HepG2 (cell line): ENCODE measurements at regions not wholly inside any gene's neighbourhood (a gene's known extent, or its start where the extent isn't known, plus 50 kb on each side); places are given as distances from the start of the nearest gene placed in this dataset.

Source experiments
- ATAC-seq: fragments of 200-7000 bp; cut with Tn5 transposase; 3 replicates; pipeline ENCODE4 v1.9.1; 2020; ENCODE audit warnings: mild to moderate bottlenecking, moderate library complexity
- BruUV-seq: library from RNA; stranded (reverse); fragments of 400-500 nt; replicated peaks from 2 replicates; lab custom pipeline; 2021; lab: Mats Ljungman, UMichigan
- CTCF ChIA-PET: fragments of 300-600 bp; formaldehyde crosslinking; extraction: SDS; loops from one replicate; lab custom pipeline; 2021; ENCODE audit warnings: low total read pairs, inconsistent platforms, low intra/inter-chr PET ratio; lab: Yijun Ruan, JAX
- POLR2A ChIA-PET: fragments of 350-600 bp; sonication (Branson Sonifier 250); formaldehyde crosslinking; loops from one replicate; lab custom pipeline; 2020; ENCODE audit warnings: antibody characterized with exemption, inconsistent platforms; lab: Yijun Ruan, JAX
- DNase-seq: peaks from one replicate; pipeline ENCODE4 v3.0.0-alpha.2; 2015; ENCODE audit warnings: low spot score
- FAIRE-seq: peaks from 3 replicates; lab custom pipeline; 2011; peaks lifted over from hg19 to GRCh38; lab: Jason Lieb, UNC
- H2AFZ ChIP-seq: one replicate; pipeline ENCODE4 v1.6.1; 2011; ENCODE audit warnings: low read length, inconsistent platforms
- H3K27ac ChIP-seq: fragments of 300-600 bp; 3 replicates; pipeline ENCODE4 v1.8.0; 2011; ENCODE audit warnings: mixed run types, mild to moderate bottlenecking, mixed read lengths, low read length, inconsistent platforms; ENCODE audit not compliant: insufficient read depth; ENCODE audit errors: extremely low read length
- H3K27me3 ChIP-seq, 2 experiments: fragments of 200-600 bp in 1 of 2; 2 replicates in 1 of 2; 3 replicates in 1 of 2; pipeline versions ENCODE4 v1.6.0 to v1.8.0; 2011; ENCODE audit warnings: low read length in 2 of 2, mild to moderate bottlenecking in 2 of 2, moderate library complexity in 2 of 2, inconsistent platforms in 1 of 2; ENCODE audit not compliant: insufficient read depth in 2 of 2, control insufficient read depth in 1 of 2
- H3K36me3 ChIP-seq, 2 experiments: fragments of 200-600 bp in 1 of 2; replicated peaks in 1 of 2; 2 replicates in 1 of 2; 3 replicates in 1 of 2; pipeline versions ENCODE4 v1.5.1 to v1.8.0; 2011; ENCODE audit warnings: low read length in 2 of 2, inconsistent platforms in 1 of 2; ENCODE audit not compliant: insufficient read depth in 2 of 2, control insufficient read depth in 1 of 2
- H3K4me1 ChIP-seq: 2 replicates; pipeline ENCODE4 v1.5.1; 2012; ENCODE audit warnings: low read length, inconsistent platforms; ENCODE audit not compliant: insufficient read depth
- H3K4me2 ChIP-seq: 2 replicates; pipeline ENCODE4 v1.6.0; 2011; ENCODE audit warnings: low read depth, low read length, inconsistent platforms
- H3K4me3 ChIP-seq, 3 experiments: fragments of 200-600 bp in 1 of 3; sonication (generic), shearing (Covaris generic) in 1 of 3; replicated peaks in 1 of 3; 2 replicates each; pipeline ENCODE4 v1.5.1; 2011 to 2016; ENCODE audit warnings: low read length in 3 of 3, inconsistent platforms in 2 of 3, low read depth in 2 of 3, mild to moderate bottlenecking in 2 of 3, control low read depth in 1 of 3, mixed read lengths in 1 of 3; ENCODE audit not compliant: insufficient read depth in 1 of 3
- H3K79me2 ChIP-seq: one replicate; pipeline ENCODE4 v1.6.1; 2011; ENCODE audit warnings: low read length, inconsistent platforms; ENCODE audit not compliant: insufficient read depth
- H3K9ac ChIP-seq: 2 replicates; pipeline ENCODE4 v1.6.0; 2011; ENCODE audit warnings: mild to moderate bottlenecking, low read depth, low read length, inconsistent platforms; ENCODE audit not compliant: insufficient read depth
- H3K9me3 ChIP-seq: 2 replicates; pipeline ENCODE4 v1.5.1; 2012; ENCODE audit warnings: mild to moderate bottlenecking, low read length
- H4K20me1 ChIP-seq: 2 replicates; pipeline ENCODE4 v1.6.0; 2011; ENCODE audit warnings: inconsistent platforms, mild to moderate bottlenecking, low read length, moderate library complexity; ENCODE audit not compliant: insufficient read depth
- CBFB ChIP-seq: sonication (generic); formaldehyde crosslinking; IDR thresholded peaks from 2 replicates; pipeline ENCODE4 v1.4.0; 2020; ENCODE audit warnings: missing genetic modification reagents
- CC2D1A ChIP-seq: sonication (generic); formaldehyde crosslinking; IDR thresholded peaks from 2 replicates; pipeline ENCODE4 v1.8.1; 2023; ENCODE audit warnings: mild to moderate bottlenecking, missing genetic modification reagents
- CHD4 ChIP-seq: fragments of 200-600 bp; sonication (generic); IDR thresholded peaks from 2 replicates; pipeline ENCODE4 v1.7.0; 2017; ENCODE audit warnings: mild to moderate bottlenecking, low read length, borderline replicate concordance
- ELF1 ChIP-seq: sonication (generic); formaldehyde crosslinking; IDR thresholded peaks from 2 replicates; pipeline ENCODE4 v1.4.0; 2020; ENCODE audit warnings: missing genetic modification reagents
- ETV5 ChIP-seq: IDR thresholded peaks from 2 replicates; pipeline ENCODE4 v1.6.1; 2018; ENCODE audit warnings: missing biosample characterization, missing genetic modification reagents, inconsistent platforms, borderline replicate concordance
- FOXM1 ChIP-seq: sonication (generic); formaldehyde crosslinking; IDR thresholded peaks from 2 replicates; pipeline ENCODE4 v1.5.0; 2020; ENCODE audit warnings: missing genetic modification reagents
- HNF4A ChIP-seq: sonication (generic); formaldehyde crosslinking; IDR thresholded peaks from 2 replicates; pipeline ENCODE4 v1.4.0; 2020; ENCODE audit warnings: missing genetic modification reagents
- NBN ChIP-seq: fragments of 450-650 bp; conservative IDR thresholded peaks from 2 replicates; pipeline ENCODE4 v1.6.1; 2017
- RARG ChIP-seq: sonication (generic); formaldehyde crosslinking; IDR thresholded peaks from 2 replicates; pipeline ENCODE4 v1.4.0; 2020; ENCODE audit warnings: low read depth, mild to moderate bottlenecking, missing genetic modification reagents
- RELA ChIP-seq: sonication (generic); formaldehyde crosslinking; IDR thresholded peaks from 2 replicates; pipeline ENCODE4 v1.4.0; 2020; ENCODE audit warnings: missing genetic modification reagents
- RFXAP ChIP-seq: sonication (generic); formaldehyde crosslinking; IDR thresholded peaks from 2 replicates; pipeline ENCODE4 v1.4.0; 2020; ENCODE audit warnings: missing genetic modification reagents, borderline replicate concordance
- YEATS2 ChIP-seq: sonication (generic); formaldehyde crosslinking; IDR thresholded peaks from 2 replicates; pipeline ENCODE4 v1.4.0; 2020; ENCODE audit warnings: missing genetic modification reagents, borderline replicate concordance
- ZNF331 ChIP-seq: sonication (generic); formaldehyde crosslinking; IDR thresholded peaks from 2 replicates; pipeline ENCODE4 v1.4.0; 2020; ENCODE audit warnings: missing genetic modification reagents
- ZNF792 ChIP-seq: IDR thresholded peaks from 2 replicates; pipeline ENCODE4 v1.6.1; 2016
- WGBS: methylation state at CpG from one replicate; pipeline ENCODE4 v1.1.6; 2017; ENCODE audit warnings: low lambda C conversion rate; 5-methylcytosine and 5-hydroxymethylcytosine counted together
- in situ Hi-C: cut with HindIII; loops from 2 replicates; pipeline ENCODE4 v1.10.0; 2017; ENCODE audit warnings: low pct_unique_long_range_greater_than_20kb; ENCODE audit not compliant: extremely low pct_ligation_motif_present
- intact Hi-C: fragments of 100-400 bp; cut with micrococcal nuclease; formaldehyde crosslinking; loops from one replicate; pipeline ENCODE4 v1.10.0; 2022; ENCODE audit not compliant: unreplicated experiment
- TF ChIP-seq, protein P1 (sequence below): sonication (generic); formaldehyde crosslinking; IDR thresholded peaks from 2 replicates; pipeline ENCODE4 v1.5.0; 2020; ENCODE audit warnings: missing genetic modification reagents, mild to moderate bottlenecking, borderline replicate concordance
- TF ChIP-seq, protein P2 (sequence below): sonication (generic); formaldehyde crosslinking; IDR thresholded peaks from 2 replicates; pipeline ENCODE4 v1.4.0; 2020; ENCODE audit warnings: low read depth, mild to moderate bottlenecking, missing genetic modification reagents
- TF ChIP-seq, protein P3 (sequence below): sonication (generic); formaldehyde crosslinking; IDR thresholded peaks from 2 replicates; pipeline ENCODE4 v1.4.0; 2020; ENCODE audit warnings: missing genetic modification reagents

DNA sequence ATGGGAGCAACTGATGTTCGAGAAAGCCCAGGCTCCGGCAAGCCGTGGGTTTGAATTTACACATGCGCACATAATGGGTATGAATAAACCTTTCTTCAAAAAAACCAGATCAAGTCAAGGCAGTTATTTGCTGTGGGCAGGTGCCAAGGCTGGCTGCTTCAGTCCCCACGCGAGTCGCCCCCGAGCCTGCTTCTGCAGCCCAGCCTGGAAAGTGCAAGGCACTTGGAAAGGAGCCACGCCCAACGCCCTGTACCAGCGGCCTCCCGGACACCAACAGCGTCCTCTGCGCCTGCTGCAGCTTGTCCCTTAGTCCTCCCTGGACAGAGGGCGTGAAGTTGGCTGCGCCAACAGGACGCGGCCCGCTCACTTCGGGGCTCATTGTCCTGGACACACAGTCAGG lies 68.9 kb downstream of the KLF15 start:
- Histone ChIP-seq H3K27ac (no peak overlapping the region), H3K4me2 (no peak overlapping the region), H3K9me3 (no peaks in the 10 kb centered on the region), H3K27me3 (peaks cover 3 to 37% of the 10 kb centered on the region in 2 experiments), H4K20me1 (0 out of 2 replicates have a peak, but pooled peaks cover 2% of the 10 kb centered on the region), H3K79me2 (no peaks in the 10 kb centered on the region), H3K36me3 (no peaks in the 10 kb centered on the region), H3K4me1 (peaks cover 12% of the 10 kb centered on the region), H3K9ac (no peak overlapping the region), H3K4me3 (no peak overlapping the region), H2AFZ (no peak overlapping the region)
- FAIRE-seq (no peak), ATAC-seq (no peak), DNase-seq (no peak)
- ChIA-PET POLR2A (no interaction called here), CTCF (no interaction called here)
- TF ChIP-seq CHD4 (no peak), NBN (no peak), CC2D1A (no peak), FOXM1 (CRISPR knock-in tag) (no peak), RFXAP (CRISPR knock-in tag) (no peak), ETV5 (no peak), RARG (CRISPR knock-in tag) (no peak), RELA (no peak), YEATS2 (CRISPR knock-in tag) (no peak), CBFB (CRISPR knock-in tag) (no peak), HNF4A (no peak), ELF1 (CRISPR knock-in tag) (no peak), ZNF331 (CRISPR knock-in tag) (no peak), ZNF792 (CRISPR knock-in tag) (no peak)
- TF ChIP-seq, protein P1, sequence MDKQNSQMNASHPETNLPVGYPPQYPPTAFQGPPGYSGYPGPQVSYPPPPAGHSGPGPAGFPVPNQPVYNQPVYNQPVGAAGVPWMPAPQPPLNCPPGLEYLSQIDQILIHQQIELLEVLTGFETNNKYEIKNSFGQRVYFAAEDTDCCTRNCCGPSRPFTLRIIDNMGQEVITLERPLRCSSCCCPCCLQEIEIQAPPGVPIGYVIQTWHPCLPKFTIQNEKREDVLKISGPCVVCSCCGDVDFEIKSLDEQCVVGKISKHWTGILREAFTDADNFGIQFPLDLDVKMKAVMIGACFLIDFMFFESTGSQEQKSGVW (CRISPR knock-in tag), result no peak
- TF ChIP-seq, protein P2, sequence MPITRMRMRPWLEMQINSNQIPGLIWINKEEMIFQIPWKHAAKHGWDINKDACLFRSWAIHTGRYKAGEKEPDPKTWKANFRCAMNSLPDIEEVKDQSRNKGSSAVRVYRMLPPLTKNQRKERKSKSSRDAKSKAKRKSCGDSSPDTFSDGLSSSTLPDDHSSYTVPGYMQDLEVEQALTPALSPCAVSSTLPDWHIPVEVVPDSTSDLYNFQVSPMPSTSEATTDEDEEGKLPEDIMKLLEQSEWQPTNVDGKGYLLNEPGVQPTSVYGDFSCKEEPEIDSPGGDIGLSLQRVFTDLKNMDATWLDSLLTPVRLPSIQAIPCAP (CRISPR knock-in tag), result no peak
- TF ChIP-seq, protein P3, sequence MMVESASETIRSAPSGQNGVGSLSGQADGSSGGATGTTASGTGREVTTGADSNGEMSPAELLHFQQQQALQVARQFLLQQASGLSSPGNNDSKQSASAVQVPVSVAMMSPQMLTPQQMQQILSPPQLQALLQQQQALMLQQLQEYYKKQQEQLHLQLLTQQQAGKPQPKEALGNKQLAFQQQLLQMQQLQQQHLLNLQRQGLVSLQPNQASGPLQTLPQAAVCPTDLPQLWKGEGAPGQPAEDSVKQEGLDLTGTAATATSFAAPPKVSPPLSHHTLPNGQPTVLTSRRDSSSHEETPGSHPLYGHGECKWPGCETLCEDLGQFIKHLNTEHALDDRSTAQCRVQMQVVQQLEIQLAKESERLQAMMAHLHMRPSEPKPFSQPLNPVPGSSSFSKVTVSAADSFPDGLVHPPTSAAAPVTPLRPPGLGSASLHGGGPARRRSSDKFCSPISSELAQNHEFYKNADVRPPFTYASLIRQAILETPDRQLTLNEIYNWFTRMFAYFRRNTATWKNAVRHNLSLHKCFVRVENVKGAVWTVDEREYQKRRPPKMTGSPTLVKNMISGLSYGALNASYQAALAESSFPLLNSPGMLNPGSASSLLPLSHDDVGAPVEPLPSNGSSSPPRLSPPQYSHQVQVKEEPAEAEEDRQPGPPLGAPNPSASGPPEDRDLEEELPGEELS (CRISPR knock-in tag), result no peak
- WGBS, result 77% methylated on average over 14 of the region's 20 CpGs
- in situ Hi-C loops, result no loop called here
- intact Hi-C loops, result no loop called here
- BruUV-seq, result no TSS peak
